ENCODE measurements at regions not wholly inside any gene's neighbourhood (a gene's known extent, or its start where the extent isn't known, plus 50 kb on each side); places are given as distances from the start of the nearest gene placed in this dataset.

GRCh38 chr5:115072266-115073064 is 97.2 kb downstream of the TRIM36 start:
- in situ Hi-C loops (cut with HindIII; ENCODE audit: low sequenced_read_pairs): no loop called here
- no peak for DNase-seq (ENCODE audit: low read depth, low spot score)
- TF ChIP-seq CTCF (IDR thresholded peaks at IDR 0.05; ENCODE audit: low read depth, low read length): no peak
- no peak overlapping the region for H3K4me3 ChIP-seq (ENCODE audit: low read depth, low read length)

GRCh38 chr5:115070737-115071136 is 99.0 kb downstream of the TRIM36 start:
- no peak for DNase-seq (ENCODE audit: low read depth, low spot score)
- TF ChIP-seq CTCF (IDR thresholded peaks at IDR 0.05; ENCODE audit: low read depth, low read length): no peak
- H3K4me3 ChIP-seq (ENCODE audit: low read depth, low read length): no peak overlapping the region
- in situ Hi-C loops (cut with HindIII; ENCODE audit: low sequenced_read_pairs): no loop called here

GRCh38 chr5:115069087-115069968 is 100.4 kb downstream of the TRIM36 start:
- in situ Hi-C loops (cut with HindIII; ENCODE audit: low sequenced_read_pairs): no loop called here
- TF ChIP-seq CTCF (IDR thresholded peaks at IDR 0.05; ENCODE audit: low read depth, low read length): peak; percentile 79
- DNase-seq (ENCODE audit: low read depth, low spot score): peak; percentile 51
- no peak overlapping the region for H3K4me3 ChIP-seq (ENCODE audit: low read depth, low read length)

GRCh38 chr5:115068239-115069086 is 101.2 kb downstream of the TRIM36 start:
- no peak for TF ChIP-seq CTCF (IDR thresholded peaks at IDR 0.05; ENCODE audit: low read depth, low read length)
- in situ Hi-C loops (cut with HindIII; ENCODE audit: low sequenced_read_pairs): no loop called here
- peak; percentile 9 for DNase-seq (ENCODE audit: low read depth, low spot score)

GRCh38 chr5:115064380-115064779 is 105.3 kb downstream of the TRIM36 start:
- TF ChIP-seq CTCF (IDR thresholded peaks at IDR 0.05; ENCODE audit: low read depth, low read length): no peak
- no peak for DNase-seq (ENCODE audit: low read depth, low spot score)
- H3K4me3 ChIP-seq (ENCODE audit: low read depth, low read length): no peak overlapping the region
- in situ Hi-C loops (cut with HindIII; ENCODE audit: low sequenced_read_pairs): no loop called here

More at GRCh38 chr5:115068239-115069086, 101.2 kb downstream of the TRIM36 start:
- no peak overlapping the region for H3K4me3 ChIP-seq (ENCODE audit: low read depth, low read length)

GRCh38 chr5:115054387-115054951 is 115.2 kb downstream of the TRIM36 start:
- in situ Hi-C loops (cut with HindIII; ENCODE audit: low sequenced_read_pairs): no loop called here

More at GRCh38 chr5:115054387-115054951, 115.2 kb downstream of the TRIM36 start:
- no peak for TF ChIP-seq CTCF (IDR thresholded peaks at IDR 0.05; ENCODE audit: low read depth, low read length)
- no peak for DNase-seq (ENCODE audit: low read depth, low spot score)
- H3K4me3 ChIP-seq (ENCODE audit: low read depth, low read length): no peak overlapping the region

Measured in astrocyte of the spinal cord (primary cell).